HL-60 (cell line): ENCODE measurements at regions not wholly inside any gene's neighbourhood (a gene's known extent, or its start where the extent isn't known, plus 50 kb on each side); places are given as distances from the start of the nearest gene placed in this dataset.

ENCODE experiments used
- DNase-seq, 2 experiments: peaks; one replicate each; pipeline ENCODE4 v3.0.0-alpha.2; 2010 to 2020; ENCODE audit warnings: low read depth in 1 of 2, low spot score in 1 of 2
- H3K27ac ChIP-seq: fragments of 250-450 bp; sonication (Bioruptor Pico); replicated peaks from 2 replicates; pipeline ENCODE4 v1.5.1; 2020; ENCODE audit warnings: mild to moderate bottlenecking, moderate library complexity
- H3K27me3 ChIP-seq: fragments of 250-450 bp; sonication (Bioruptor Pico); 2 replicates; pipeline ENCODE4 v1.5.1; 2021; ENCODE audit warnings: mild to moderate bottlenecking, moderate library complexity; ENCODE audit not compliant: insufficient read depth, poor library complexity, severe bottlenecking
- H3K4me3 ChIP-seq: replicated peaks from 2 replicates; pipeline ENCODE4 v1.5.1; 2011; ENCODE audit warnings: mild to moderate bottlenecking, control low read depth, low read length; ENCODE audit not compliant: insufficient read depth
- CTCF ChIP-seq: IDR thresholded peaks from one replicate; pipeline ENCODE4 v1.5.1; 2011; ENCODE audit warnings: low read length, control low read depth, inconsistent platforms; ENCODE audit not compliant: insufficient read depth
- GABPA ChIP-seq: IDR thresholded peaks from 2 replicates; pipeline ENCODE4 v1.6.1; 2012; ENCODE audit warnings: low read depth
- SPI1 ChIP-seq: IDR thresholded peaks from 2 replicates; pipeline ENCODE4 v1.6.1; 2012; ENCODE audit warnings: low read depth, mild to moderate bottlenecking, borderline replicate concordance
- TF ChIP-seq, protein P1 (sequence below): IDR thresholded peaks from 2 replicates; pipeline ENCODE4 v1.6.1; 2012; ENCODE audit warnings: low read depth; ENCODE audit not compliant: insufficient replicate concordance

DNA sequence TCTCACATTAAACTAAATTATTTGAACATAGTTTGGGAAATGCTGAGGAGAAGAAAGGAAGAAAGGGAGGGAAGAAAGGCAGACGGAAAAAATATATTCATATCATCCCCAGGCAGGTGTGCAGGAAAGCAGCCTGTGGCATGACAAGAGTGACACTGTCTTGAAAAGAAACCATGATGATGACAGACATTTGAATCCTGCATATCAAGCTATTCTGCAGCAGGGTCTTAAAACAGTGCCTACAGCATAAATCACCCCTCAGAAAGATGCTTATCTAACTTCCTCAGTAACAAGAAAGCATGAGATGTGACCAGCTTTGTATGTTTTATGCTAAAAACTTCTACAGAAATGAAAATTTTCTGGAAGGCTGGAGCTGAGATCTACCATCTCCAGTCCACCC is 144.5 kb upstream of the GRM7 start:
- no peak overlapping the region for H3K27ac ChIP-seq
- no peak overlapping the region for H3K4me3 ChIP-seq
- H3K27me3 ChIP-seq, result no peaks in the 10 kb centered on the region
- no peak for DNase-seq
- TF ChIP-seq, protein P1, sequence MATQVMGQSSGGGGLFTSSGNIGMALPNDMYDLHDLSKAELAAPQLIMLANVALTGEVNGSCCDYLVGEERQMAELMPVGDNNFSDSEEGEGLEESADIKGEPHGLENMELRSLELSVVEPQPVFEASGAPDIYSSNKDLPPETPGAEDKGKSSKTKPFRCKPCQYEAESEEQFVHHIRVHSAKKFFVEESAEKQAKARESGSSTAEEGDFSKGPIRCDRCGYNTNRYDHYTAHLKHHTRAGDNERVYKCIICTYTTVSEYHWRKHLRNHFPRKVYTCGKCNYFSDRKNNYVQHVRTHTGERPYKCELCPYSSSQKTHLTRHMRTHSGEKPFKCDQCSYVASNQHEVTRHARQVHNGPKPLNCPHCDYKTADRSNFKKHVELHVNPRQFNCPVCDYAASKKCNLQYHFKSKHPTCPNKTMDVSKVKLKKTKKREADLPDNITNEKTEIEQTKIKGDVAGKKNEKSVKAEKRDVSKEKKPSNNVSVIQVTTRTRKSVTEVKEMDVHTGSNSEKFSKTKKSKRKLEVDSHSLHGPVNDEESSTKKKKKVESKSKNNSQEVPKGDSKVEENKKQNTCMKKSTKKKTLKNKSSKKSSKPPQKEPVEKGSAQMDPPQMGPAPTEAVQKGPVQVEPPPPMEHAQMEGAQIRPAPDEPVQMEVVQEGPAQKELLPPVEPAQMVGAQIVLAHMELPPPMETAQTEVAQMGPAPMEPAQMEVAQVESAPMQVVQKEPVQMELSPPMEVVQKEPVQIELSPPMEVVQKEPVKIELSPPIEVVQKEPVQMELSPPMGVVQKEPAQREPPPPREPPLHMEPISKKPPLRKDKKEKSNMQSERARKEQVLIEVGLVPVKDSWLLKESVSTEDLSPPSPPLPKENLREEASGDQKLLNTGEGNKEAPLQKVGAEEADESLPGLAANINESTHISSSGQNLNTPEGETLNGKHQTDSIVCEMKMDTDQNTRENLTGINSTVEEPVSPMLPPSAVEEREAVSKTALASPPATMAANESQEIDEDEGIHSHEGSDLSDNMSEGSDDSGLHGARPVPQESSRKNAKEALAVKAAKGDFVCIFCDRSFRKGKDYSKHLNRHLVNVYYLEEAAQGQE, result no peak

- Histone ChIP-seq H3K27me3 (no peaks in the 10 kb centered on the region), H3K27ac (no peak overlapping the region), H3K4me3 (no peak overlapping the region)
- DNase-seq, result no peak
- TF ChIP-seq, protein P1, result no peak
- TF ChIP-seq SPI1 (peak; percentile 51; the same call in 1 of the 2 replicates), GABPA (no peak)
Observed at GRCh38 chr3:6717026-6717943, 143.6 kb upstream of the GRM7 start.

DNA sequence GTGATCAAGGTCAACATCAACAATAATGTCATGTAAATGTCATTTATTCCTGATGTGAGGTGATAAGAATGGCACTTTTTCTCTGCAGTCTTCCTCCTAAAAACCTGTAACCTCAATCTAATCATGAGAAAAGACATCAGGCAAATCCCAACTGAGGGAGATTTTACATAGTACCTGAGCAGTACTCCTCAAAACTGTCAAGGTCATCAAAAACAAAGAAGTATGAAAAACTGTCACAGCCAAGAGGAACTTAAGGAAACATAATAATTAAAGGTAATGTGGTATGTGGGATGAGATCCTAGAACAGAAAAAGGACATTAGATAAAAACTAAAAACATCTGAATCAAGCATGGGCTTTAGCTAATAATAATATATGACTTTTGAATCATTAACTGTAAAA is 140.9 kb upstream of the GRM7 start:
- DNase-seq, result no peak

More for the DNA sequence above, 140.9 kb upstream of the GRM7 start:
- Histone ChIP-seq H3K4me3 (no peak overlapping the region), H3K27ac (no peak overlapping the region), H3K27me3 (no peaks in the 10 kb centered on the region)
- TF ChIP-seq, protein P1, result no peak
- TF ChIP-seq CTCF, result no peak
- TF ChIP-seq GABPA, result no peak
